NCI-H345 treated with DMSO at 0.1 percent for 48 hours (cell line): ENCODE measurements at regions not wholly inside any gene's neighbourhood (a gene's known extent, or its start where the extent isn't known, plus 50 kb on each side); places are given as distances from the start of the nearest gene placed in this dataset.
"Not testable (repeated sequence)": the region's sequence is repeated elsewhere in the genome, so short reads cannot be mapped to it uniquely, and the experiment has no call there.

Source experiments
- DNase-seq: peaks from one replicate; lab custom pipeline; 2025; ENCODE audit not compliant: unreplicated experiment; lab: John Stamatoyannopoulos, UW

DNA sequence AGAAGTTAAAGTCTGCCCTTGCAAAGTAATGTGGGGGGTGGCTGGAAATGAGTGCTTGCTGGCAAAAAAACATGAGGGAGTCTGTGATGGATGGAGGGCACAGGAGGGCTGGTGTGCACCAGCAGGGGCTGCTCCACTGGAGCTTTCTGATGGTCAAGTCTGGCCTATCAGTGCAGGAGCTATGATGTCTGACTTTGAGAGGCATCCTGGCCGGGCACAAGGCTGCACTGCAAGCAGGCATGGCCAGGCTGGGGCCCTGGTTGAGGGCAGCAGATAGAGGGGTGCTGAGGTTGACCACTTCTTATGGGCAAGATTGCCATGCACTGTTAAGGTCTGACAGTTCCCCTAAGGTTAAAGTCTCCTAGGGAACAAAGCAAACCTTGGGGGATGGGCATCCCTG is 1140.2 kb downstream of the FAM133A start:
- no peak for DNase-seq

DNA sequence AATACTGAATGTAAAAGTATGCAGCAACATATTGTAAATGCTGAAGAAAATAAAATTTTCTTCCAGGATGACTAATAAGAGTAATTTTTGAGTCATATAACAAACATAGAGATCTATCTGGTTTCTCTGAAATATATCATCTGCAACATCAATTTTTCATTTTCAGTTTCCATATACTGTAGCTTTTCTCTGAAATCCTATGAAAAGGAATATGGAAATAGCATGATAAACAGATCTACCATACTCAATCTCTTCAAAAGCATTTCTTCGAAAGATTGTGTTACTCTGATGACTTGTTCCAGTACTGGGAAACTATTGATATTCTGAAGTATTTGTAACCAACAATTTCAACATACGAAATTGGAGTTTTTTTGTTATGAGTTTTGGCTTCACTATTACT is 1156.7 kb downstream of the FAM133A start:
- DNase-seq, result no peak

DNA sequence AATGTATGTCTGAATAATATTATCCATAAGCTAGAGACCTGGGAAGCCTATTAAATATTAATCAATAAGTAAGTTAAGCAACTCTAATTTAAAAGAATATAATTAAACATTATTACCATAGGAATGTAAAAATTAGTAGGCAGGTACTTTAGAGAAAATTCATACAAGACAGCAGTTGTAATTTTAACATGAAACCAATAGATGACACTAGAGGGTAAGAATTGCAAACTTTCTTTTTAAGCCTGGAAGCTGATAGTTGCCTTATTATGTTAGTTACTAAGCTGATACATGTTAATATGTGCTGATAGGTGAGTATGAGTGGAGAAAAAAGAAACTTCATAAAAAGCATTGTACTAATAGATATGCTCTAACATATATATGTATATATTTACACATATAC is 1157.4 kb downstream of the FAM133A start:
- peak; percentile 53 for DNase-seq

DNA sequence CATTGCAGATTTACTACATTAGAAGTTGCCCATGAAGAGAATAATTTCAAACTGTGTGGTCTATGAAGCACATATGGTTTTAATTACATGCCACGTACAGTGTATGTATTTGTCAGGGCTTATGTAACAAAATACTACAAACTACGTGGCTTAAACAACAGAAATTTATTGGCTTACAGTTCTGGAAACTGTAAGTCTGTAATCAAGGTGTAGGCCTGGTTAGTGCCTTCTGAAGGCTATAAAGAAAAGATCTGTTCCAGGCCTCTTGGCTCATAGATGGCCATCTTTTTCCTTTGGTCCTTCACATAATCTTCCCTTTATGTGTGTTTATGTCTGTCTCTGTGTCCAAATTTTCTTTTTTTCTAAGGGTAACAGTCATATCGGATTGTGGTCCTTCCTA is 1160.2 kb downstream of the FAM133A start:
- DNase-seq, result no peak

DNA sequence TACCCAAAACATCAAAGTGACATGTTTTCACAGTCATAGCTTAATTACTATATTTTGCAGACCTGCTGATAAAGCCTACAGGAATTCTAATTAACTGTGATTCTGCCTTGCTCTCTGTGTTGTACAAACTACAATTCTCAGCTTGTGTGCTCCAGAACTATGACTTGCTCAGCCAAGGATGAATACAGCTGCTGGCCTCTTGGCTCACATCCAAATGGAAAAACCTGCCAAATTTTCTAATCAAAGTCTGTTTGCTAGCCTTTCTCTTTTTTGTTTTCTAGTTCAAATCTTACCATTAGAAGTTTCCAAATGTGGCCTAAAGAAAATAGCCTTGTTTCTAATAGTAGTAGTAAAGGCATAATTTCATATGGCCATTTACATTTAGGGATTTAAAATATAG is 1176.8 kb downstream of the FAM133A start:
- DNase-seq, result peak; percentile 43

DNA sequence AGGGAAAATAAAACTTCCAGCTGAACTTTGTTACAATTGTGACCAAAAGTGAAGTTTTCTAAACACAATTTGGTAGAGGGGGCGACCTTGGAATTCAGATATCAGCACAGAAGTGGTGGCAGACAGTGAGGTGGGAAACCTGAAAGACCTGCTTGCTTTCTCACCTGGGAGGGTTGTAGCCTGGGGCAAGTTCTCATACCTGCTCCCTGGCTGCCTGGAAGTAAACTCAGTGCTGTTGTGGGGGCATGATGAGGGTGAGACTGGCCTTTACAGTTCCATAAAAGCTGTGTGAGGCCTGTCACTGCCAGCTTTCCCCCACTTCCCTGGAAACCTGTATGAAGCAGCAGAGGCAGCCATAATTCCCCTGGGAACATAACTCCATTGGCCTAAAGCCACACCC is 1180.2 kb downstream of the FAM133A start:
- DNase-seq, result peak; percentile 71

DNA sequence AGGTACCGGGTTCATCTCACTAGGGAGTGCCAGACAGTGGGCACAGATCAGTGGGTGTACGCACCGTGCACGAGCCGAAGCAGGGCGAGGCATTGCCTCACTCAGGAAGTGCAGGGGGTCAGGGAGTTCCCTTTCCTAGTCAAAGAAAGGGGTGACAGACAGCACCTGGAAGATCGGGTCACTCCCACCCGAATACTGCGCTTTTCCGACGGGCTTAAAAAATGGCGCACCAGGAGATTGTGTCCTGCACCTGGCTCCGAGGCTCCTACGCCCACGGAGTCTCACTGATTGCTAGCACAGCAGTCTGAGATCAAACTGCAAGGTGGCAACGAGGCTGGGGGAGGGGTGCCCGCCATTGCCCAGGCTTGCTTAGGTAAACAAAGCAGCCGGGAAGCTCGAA is 1188.5 kb downstream of the FAM133A start:
- DNase-seq, result not testable (repeated sequence)

DNA sequence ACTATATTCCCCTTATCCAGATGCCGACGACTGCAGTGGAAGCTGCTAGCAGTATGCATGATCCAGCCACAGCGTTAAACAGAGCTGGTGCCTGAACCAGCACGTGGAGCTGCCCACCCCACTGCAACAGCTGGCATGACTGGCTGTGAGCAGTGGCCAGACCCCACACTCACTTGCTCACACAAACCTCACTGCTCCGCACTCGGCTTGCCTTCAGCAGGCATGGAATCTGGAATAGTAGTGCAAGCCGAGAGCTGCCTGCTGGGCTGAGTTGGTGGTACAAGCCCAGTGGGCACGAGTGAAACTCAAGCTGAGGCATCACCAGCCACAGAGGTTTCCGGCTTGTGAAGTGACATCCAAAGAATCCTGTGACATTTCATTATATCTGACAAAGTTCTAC is 1197.6 kb downstream of the FAM133A start:
- DNase-seq, result no peak

DNA sequence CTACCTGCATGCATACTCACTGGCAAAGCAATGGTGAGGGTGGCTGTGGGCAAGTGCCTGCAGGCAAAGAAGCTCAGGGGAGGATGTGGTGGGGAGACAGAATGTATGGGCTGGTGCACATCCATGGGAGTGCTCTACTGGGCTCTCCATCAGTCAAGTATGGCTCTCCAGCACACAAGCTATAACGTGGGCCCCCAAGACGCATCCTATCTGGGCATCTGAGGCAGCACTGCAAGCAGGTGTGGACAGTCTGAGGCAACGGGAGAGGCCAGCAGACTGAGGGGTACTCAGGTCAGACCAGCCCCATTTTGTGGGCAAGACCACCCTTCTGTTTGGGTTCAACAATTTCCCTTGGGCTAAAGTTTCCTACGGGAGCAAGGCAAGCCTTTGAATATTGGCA is 1227.8 kb downstream of the FAM133A start:
- DNase-seq, result no peak

DNA sequence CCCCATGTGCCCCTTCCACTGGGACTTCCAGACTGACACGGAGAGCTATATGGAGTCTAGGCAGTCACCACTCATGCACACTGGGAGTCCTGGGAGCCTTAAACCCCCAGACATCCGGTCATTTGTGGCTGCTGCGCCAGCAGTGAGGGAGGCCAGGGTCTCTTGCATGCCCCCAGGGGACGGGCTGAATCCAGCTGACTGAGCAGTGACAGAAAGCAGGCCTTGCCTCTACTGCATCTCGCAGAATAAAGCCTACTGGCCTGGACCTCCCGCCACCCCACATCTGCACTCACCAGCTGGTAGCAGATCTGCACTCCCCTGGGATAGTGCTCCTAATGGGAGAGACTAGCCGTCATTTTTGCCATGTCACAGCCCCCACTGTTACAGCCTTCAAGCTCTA is 1234.2 kb downstream of the FAM133A start:
- DNase-seq, result no peak

DNA sequence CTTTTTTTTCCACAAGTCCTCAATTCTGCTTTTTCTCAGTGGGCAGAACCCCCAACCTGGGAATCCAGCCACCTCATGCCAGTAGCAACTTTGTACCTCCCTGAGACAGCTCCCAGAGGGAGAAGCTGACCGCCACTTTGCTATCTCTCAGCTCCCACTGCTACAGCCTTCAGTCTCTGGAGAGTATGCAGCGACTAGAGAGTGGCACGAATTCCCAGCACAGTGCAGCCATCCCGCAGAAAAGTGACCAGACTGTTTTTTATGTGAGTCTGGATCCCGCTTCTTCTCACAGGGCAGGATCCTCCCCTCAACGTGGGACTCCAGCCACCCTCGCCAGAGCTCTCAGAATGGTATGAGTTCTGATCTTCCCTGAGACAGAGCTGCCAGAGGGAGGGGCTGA is 1234.6 kb downstream of the FAM133A start:
- no peak for DNase-seq

DNA sequence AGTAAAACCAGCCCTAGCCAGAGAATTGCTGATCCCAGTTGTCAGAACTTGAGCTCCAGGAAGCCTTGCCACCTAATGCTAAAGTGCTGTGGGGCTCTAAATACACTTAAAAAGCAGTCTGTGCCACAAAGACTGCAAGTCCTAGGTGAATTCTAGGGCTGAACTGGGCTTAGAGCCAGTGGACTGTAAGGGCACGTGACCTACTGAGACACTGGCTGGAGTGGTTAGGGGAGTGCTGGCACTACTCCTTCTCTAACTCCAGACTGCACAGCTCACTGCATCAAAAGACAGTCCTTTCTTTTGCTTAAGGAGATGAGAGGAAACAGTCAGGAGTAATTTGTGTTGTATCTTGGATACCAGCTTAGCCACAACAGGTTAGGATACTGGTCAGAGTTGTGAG is 1240.2 kb downstream of the FAM133A start:
- DNase-seq, result no peak

DNA sequence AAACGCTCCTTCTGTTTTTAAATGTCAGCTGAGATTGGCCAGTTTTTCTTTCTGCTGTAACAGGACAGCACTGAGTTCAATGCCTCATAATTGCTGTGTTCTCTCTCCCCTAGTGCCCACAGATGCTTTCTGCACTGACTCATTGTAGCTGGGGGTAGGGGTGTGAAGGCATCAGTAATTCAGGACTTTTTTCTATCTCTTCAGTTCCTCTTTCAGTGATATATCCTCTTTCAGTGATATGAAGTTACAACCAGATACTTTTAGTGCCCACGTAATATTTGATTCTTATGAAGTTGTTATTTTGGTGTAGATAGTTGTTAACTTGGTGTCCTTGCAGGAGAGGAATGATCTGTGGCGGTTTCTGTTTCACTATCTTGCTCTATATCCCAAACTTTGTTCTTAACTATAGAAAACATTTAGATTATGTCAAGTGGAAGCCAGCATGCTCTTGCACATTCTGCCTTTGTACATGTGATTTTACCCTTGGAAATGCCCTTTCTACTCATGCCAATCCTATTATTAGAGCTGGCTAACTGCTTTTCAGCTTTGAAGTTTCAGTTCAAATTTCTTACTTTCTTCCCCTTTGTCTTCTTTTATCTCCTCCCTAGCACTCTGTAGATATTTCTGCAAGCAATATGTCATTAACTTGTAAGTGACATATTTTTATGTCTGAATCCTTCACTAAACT is 1258.4 kb downstream of the FAM133A start:
- DNase-seq, result no peak

DNA sequence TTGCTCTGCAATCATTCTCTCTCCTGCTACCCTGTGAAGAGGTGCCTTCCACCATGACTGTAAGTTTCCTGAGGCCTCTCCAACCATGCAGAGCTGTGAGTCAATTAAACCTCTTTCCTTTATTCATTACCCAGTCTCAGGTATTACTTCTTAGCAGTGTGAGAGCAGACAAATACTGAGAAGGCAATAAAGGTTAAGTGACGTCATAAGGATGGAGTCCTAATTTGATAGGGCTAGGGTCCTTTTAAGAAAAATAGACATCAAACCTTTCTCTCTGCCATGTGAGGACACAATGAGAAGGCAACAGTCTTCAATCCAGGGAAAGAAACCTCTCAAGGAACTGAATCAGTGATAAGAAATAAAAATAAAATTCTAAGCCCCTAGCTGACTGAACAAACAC is 1262.7 kb downstream of the FAM133A start:
- DNase-seq, result no peak

DNA sequence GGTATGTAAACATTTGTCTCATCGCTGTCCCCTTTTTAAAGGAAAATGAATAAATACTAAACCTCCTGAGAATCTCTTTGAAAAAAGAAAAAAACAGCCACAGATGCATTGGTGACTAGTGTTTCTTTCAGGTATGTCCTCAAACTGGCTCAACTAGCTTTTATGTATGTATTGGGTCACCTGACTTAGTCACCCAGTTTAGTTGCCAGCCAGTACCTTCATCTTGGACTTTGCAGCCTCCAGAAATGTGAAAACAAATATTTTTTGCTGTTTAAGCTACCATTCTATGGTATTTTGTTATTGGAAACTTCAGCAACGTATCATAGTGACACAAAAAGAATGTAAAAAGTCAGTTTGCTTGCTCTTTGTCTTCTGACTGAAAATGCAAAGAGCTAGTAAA is 1263.5 kb downstream of the FAM133A start:
- DNase-seq, result no peak

DNA sequence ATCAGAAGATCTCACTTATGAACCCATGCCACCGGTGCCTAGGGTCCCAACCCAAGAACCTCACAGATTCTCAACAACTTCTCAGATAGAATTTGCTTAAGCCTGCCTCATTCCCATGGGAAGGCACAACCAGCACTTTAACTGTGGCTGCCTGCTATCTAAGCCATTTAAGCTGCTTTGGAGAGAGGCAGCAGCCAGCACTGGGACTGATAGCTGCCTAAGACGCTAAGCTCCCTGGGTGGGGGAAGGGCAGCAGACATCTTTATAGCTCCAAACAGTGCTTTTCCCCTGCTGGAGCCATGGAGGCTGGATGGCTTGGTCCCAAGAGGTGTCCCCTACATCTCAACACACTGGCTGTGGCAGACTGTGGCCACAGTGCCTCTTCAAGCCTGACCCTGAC is 1268.6 kb downstream of the FAM133A start:
- no peak for DNase-seq

DNA sequence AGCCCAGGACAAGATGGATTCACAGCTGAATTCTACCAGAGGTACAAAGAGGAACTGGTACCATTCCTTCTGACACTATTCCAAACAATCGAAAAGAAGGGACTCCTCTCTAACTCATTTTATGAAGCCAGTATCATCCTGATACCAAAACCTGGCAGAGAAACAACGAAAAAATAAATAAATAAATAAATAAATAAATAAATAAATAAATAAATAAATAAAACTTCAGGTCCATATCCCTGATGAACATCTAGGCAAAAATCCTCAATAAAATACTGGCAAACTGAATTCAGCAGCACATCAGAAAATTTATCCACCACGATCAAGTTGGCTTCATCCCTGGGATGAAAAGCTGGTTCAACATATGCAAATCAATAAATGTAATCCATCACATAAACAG is 1272.1 kb downstream of the FAM133A start:
- not testable (repeated sequence) for DNase-seq

DNA sequence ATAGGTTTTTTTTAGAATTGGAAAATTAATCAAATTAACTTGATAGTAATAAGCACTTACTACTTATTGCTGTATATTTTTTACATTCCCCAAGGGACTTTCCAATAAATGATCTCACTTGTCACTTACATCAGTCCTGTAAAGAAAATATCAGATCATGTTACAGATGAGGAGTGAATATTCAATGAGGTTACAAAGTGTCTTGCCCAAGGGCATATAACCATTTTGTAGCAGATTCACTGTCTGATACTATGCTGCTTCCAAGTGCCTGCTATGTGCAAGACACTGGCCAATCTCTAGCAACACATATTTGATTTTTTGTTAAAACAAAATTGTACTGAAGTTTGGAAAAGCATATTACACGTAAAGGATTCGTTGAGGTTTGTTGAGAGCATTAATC is 1287.7 kb downstream of the FAM133A start:
- DNase-seq, result no peak

DNA sequence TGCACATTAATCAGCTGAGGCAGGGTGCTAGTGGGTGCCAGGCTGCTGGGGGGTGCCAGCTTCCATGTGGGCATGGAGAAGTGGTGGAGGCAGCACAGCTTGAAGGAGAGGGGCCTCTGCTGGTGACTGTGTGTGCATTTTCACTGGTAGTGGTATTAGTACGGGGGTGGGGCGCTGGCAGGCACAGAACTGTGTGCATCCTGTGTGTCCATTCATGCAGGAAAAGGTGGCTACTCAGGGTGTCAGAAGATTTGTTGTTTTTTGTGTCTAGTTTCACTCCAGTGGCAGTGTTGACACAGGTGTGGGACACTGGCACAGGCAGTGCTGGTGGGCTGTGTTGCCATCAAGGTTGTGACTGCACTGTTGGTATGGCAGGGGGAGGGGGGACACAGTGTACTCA is 1303.6 kb downstream of the FAM133A start:
- DNase-seq, result no peak

DNA sequence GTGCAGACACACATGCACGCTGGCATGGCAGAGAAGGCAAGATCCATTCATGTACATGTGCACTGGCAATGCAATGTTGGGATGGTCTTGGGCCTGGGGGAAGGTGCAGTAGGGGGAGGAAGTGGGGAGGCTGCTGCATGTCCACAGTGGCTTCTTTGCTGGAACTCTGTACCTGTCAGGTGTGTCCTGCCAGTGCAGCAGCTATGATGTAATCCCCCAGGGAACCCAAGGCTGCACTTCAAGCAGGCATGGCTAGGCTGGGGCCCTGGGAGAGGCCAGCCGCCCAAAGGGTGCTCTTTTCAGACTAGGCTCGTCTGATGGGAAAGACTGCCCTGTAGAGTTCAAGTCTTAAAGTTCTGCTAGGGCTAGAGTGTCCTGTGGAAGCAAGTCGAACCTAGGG is 1304.0 kb downstream of the FAM133A start:
- DNase-seq, result no peak
